Cardiac fibroblast (primary cell): ENCODE measurements at regions not wholly inside any gene's neighbourhood (a gene's known extent, or its start where the extent isn't known, plus 50 kb on each side); places are given as distances from the start of the nearest gene placed in this dataset.

Experiments
- DNase-seq, 2 donors: peaks; one replicate each; pipeline versions ENCODE4 v3.0.0 to v3.0.0-alpha.2; 2010; ENCODE audit warnings: low read depth in 2 of 2
- H3K4me3 ChIP-seq, 2 donors: replicated peaks in 1 of 2; 1 replicate in 1 of 2; 2 replicates in 1 of 2; pipeline ENCODE4 v1.5.1; 2011; ENCODE audit warnings: low read depth in 2 of 2, low read length in 2 of 2, mild to moderate bottlenecking in 2 of 2, moderate library complexity in 1 of 2
- TF ChIP-seq, protein P1 (sequence below): IDR thresholded peaks from one replicate; pipeline ENCODE4 v1.5.1; 2011; ENCODE audit warnings: low read depth, mild to moderate bottlenecking, low read length, inconsistent platforms

DNA sequence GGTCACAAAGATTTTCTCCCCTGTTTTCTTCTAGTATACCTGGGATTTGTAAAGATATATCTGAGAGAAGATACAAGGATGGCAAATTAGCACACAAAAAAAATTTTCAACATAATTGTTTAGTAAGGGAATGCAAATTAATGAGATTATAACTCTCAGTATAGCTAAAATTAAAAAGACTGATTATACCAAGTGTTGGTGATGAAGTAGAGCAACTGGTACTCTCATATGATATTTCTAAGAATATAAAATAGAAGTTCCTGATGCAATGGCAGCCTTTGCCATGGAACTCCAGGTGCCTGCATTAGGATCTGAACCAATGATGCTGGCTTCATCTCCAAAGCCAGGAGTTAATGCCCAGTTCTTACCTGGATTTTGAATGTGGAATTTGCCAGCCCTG is 51.4 kb upstream of the KIAA1217 start:
- TF ChIP-seq, protein P1, sequence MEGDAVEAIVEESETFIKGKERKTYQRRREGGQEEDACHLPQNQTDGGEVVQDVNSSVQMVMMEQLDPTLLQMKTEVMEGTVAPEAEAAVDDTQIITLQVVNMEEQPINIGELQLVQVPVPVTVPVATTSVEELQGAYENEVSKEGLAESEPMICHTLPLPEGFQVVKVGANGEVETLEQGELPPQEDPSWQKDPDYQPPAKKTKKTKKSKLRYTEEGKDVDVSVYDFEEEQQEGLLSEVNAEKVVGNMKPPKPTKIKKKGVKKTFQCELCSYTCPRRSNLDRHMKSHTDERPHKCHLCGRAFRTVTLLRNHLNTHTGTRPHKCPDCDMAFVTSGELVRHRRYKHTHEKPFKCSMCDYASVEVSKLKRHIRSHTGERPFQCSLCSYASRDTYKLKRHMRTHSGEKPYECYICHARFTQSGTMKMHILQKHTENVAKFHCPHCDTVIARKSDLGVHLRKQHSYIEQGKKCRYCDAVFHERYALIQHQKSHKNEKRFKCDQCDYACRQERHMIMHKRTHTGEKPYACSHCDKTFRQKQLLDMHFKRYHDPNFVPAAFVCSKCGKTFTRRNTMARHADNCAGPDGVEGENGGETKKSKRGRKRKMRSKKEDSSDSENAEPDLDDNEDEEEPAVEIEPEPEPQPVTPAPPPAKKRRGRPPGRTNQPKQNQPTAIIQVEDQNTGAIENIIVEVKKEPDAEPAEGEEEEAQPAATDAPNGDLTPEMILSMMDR: no peak
- DNase-seq: no peak
- no peak overlapping the region for H3K4me3 ChIP-seq
